ENCODE measurements at regions not wholly inside any gene's neighbourhood (a gene's known extent, or its start where the extent isn't known, plus 50 kb on each side); places are given as distances from the start of the nearest gene placed in this dataset.

- DNase-seq = no peak
- Histone ChIP-seq H4K20me1 (ENCODE audit: insufficient read depth, low read length) (no peaks in the 10 kb centered on the region), H3K4me2 (ENCODE audit: insufficient read depth, low read length) (no peak overlapping the region)
Measured at GRCh38 chr7:13321316-13321715, 633.9 kb downstream of the ARL4A start.

DNA sequence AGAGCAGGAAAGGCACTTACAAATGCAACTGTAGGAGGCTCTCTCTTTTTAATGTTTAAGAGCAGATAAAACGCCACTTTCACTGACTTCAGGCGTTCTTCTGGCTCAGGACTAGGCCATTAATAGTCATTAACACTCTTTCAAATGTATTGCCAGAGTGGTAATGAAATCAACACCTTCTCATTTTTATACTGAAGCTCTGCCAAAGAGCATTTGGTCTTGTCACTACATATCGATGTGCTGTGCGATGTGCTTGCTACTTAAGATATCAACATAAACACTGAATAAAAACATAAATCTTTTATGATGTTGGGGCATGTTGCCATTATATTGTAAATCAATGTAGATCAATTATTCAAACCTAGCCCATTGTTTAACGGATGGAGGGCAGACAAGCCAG, 634.7 kb downstream of the ARL4A start:
- Histone ChIP-seq H3K79me2 (ENCODE audit: insufficient read depth, low read length) (no peaks in the 10 kb centered on the region), H2AFZ (ENCODE audit: low read depth, low read length) (no peak overlapping the region), H3K4me1 (ENCODE audit: insufficient read depth, low read length) (no peaks in the 10 kb centered on the region), H3K9me3 (ENCODE audit: insufficient read depth, low read length, severe bottlenecking) (peaks cover 3% of the 10 kb centered on the region), H4K20me1 (ENCODE audit: insufficient read depth, low read length) (no peaks in the 10 kb centered on the region), H3K27me3 (ENCODE audit: insufficient read depth, low read length, poor library complexity) (no peaks in the 10 kb centered on the region), H3K27ac (ENCODE audit: low read length) (no peak overlapping the region), H3K4me2 (ENCODE audit: insufficient read depth, low read length) (no peak overlapping the region), H3K36me3 (ENCODE audit: insufficient read depth, low read length) (no peaks in the 10 kb centered on the region), H3K4me3 (ENCODE audit: low read depth in 1 of 2, low read length in 2 of 2) (no peak overlapping the region), H3K9ac (ENCODE audit: low read depth, low read length) (no peak overlapping the region)
- TF ChIP-seq, protein P1, sequence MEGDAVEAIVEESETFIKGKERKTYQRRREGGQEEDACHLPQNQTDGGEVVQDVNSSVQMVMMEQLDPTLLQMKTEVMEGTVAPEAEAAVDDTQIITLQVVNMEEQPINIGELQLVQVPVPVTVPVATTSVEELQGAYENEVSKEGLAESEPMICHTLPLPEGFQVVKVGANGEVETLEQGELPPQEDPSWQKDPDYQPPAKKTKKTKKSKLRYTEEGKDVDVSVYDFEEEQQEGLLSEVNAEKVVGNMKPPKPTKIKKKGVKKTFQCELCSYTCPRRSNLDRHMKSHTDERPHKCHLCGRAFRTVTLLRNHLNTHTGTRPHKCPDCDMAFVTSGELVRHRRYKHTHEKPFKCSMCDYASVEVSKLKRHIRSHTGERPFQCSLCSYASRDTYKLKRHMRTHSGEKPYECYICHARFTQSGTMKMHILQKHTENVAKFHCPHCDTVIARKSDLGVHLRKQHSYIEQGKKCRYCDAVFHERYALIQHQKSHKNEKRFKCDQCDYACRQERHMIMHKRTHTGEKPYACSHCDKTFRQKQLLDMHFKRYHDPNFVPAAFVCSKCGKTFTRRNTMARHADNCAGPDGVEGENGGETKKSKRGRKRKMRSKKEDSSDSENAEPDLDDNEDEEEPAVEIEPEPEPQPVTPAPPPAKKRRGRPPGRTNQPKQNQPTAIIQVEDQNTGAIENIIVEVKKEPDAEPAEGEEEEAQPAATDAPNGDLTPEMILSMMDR (IDR thresholded peaks at IDR 0.05; ENCODE audit: borderline replicate concordance, extremely low read depth, low read length, poor library complexity, severe bottlenecking) = no peak
- TF ChIP-seq EZH2 (IDR thresholded peaks at IDR 0.05; ENCODE audit: borderline replicate concordance, low read depth, low read length, severe bottlenecking) = no peak
- DNase-seq = no peak
- no peak for ATAC-seq (ENCODE audit: insufficient read depth, low read depth)

More at GRCh38 chr7:13321316-13321715, 633.9 kb downstream of the ARL4A start:
- H3K27me3 ChIP-seq (ENCODE audit: insufficient read depth, low read length, poor library complexity) = no peaks in the 10 kb centered on the region
- no peak for ATAC-seq (ENCODE audit: insufficient read depth, low read depth)
- H3K9ac ChIP-seq (ENCODE audit: low read depth, low read length) = no peak overlapping the region
- no peaks in the 10 kb centered on the region for H3K36me3 ChIP-seq (ENCODE audit: insufficient read depth, low read length)
- no peak overlapping the region for H3K27ac ChIP-seq (ENCODE audit: low read length)
- no peak overlapping the region for H2AFZ ChIP-seq (ENCODE audit: low read depth, low read length)
- H3K9me3 ChIP-seq (ENCODE audit: insufficient read depth, low read length, severe bottlenecking) = peaks cover 3% of the 10 kb centered on the region
- no peak overlapping the region for H3K4me3 ChIP-seq (ENCODE audit: low read depth in 1 of 2, low read length in 2 of 2)
- H3K79me2 ChIP-seq (ENCODE audit: insufficient read depth, low read length) = no peaks in the 10 kb centered on the region
- TF ChIP-seq, protein P1 (IDR thresholded peaks at IDR 0.05; ENCODE audit: borderline replicate concordance, extremely low read depth, low read length, poor library complexity, severe bottlenecking) = no peak
- no peak for TF ChIP-seq EZH2 (IDR thresholded peaks at IDR 0.05; ENCODE audit: borderline replicate concordance, low read depth, low read length, severe bottlenecking)
- H3K4me1 ChIP-seq (ENCODE audit: insufficient read depth, low read length) = no peaks in the 10 kb centered on the region

GRCh38 chr7:13327669-13328068, 640.2 kb downstream of the ARL4A start:
- no peak for DNase-seq

More at GRCh38 chr7:13327669-13328068, 640.2 kb downstream of the ARL4A start:
- H3K36me3 ChIP-seq (ENCODE audit: insufficient read depth, low read length) = no peaks in the 10 kb centered on the region
- no peak overlapping the region for H3K4me2 ChIP-seq (ENCODE audit: insufficient read depth, low read length)
- H3K27me3 ChIP-seq (ENCODE audit: insufficient read depth, low read length, poor library complexity) = no peaks in the 10 kb centered on the region
- H3K79me2 ChIP-seq (ENCODE audit: insufficient read depth, low read length) = no peaks in the 10 kb centered on the region
- no peak overlapping the region for H3K9ac ChIP-seq (ENCODE audit: low read depth, low read length)
- no peaks in the 10 kb centered on the region for H4K20me1 ChIP-seq (ENCODE audit: insufficient read depth, low read length)
- H3K4me1 ChIP-seq (ENCODE audit: insufficient read depth, low read length) = no peaks in the 10 kb centered on the region
- peaks cover 3% of the 10 kb centered on the region for H3K9me3 ChIP-seq (ENCODE audit: insufficient read depth, low read length, severe bottlenecking)
- H3K4me3 ChIP-seq (ENCODE audit: low read depth in 1 of 2, low read length in 2 of 2) = no peak overlapping the region
- ATAC-seq (ENCODE audit: insufficient read depth, low read depth) = no peak
- no peak for TF ChIP-seq EZH2 (IDR thresholded peaks at IDR 0.05; ENCODE audit: borderline replicate concordance, low read depth, low read length, severe bottlenecking)
- TF ChIP-seq, protein P1 (IDR thresholded peaks at IDR 0.05; ENCODE audit: borderline replicate concordance, extremely low read depth, low read length, poor library complexity, severe bottlenecking) = no peak
- H2AFZ ChIP-seq (ENCODE audit: low read depth, low read length) = no peak overlapping the region
- no peak overlapping the region for H3K27ac ChIP-seq (ENCODE audit: low read length)

Measured in DND-41 (cell line).